Upper lobe of left lung (tissue), 6 donors: ENCODE measurements at regions not wholly inside any gene's neighbourhood (a gene's known extent, or its start where the extent isn't known, plus 50 kb on each side); places are given as distances from the start of the nearest gene placed in this dataset.

Experiments used
- ATAC-seq, 2 donors: fragments of 200-7000 bp; cut with Tn5 transposase; one replicate each; pipeline ENCODE4 v1.9.1; 2022; ENCODE audit warnings: mild to moderate bottlenecking in 2 of 2, moderate library complexity in 2 of 2; ENCODE audit not compliant: low FRiP score in 2 of 2
- DNase-seq, 2 donors: peaks; one replicate each; pipeline ENCODE4 v3.0.0-alpha.2; 2019 to 2020
- H3K27ac ChIP-seq, 4 donors: fragments of 200-600 bp; sonication (generic); one replicate each; pipeline ENCODE4 v1.5.1; 2016 to 2019
- H3K27me3 ChIP-seq, 4 donors: fragments of 200-600 bp; sonication (generic); one replicate each; pipeline ENCODE4 v1.5.1; 2017 to 2019
- H3K36me3 ChIP-seq, 4 donors: fragments of 200-600 bp; sonication (generic); one replicate each; pipeline ENCODE4 v1.5.1; 2016 to 2019
- H3K4me1 ChIP-seq, 4 donors: fragments of 200-600 bp; sonication (generic); one replicate each; pipeline ENCODE4 v1.5.1; 2018 to 2019
- H3K4me3 ChIP-seq, 4 donors: fragments of 200-600 bp; sonication (generic); one replicate each; pipeline ENCODE4 v1.5.1; 2017 to 2019; ENCODE audit warnings: mild to moderate bottlenecking in 2 of 4, moderate library complexity in 1 of 4
- H3K9me3 ChIP-seq, 4 donors: fragments of 200-600 bp; sonication (generic); one replicate each; pipeline ENCODE4 v1.5.1; 2018 to 2019
- CTCF ChIP-seq, 6 experiments: fragments of 450-650 bp in 4 of 6; fragments of 200-600 bp in 2 of 6; sonication (generic) in 2 of 6; IDR thresholded peaks; one replicate each; pipeline ENCODE4 v1.5.1; 2016 to 2019; ENCODE audit warnings: antibody characterized with exemption in 6 of 6
- EP300 ChIP-seq, 4 donors: sonication (generic); formaldehyde crosslinking; IDR thresholded peaks; one replicate each; pipeline ENCODE4 v1.5.1; 2017; ENCODE audit warnings: antibody characterized with exemption in 4 of 4, control low read depth in 2 of 4
- POLR2A ChIP-seq, 4 donors: fragments of 450-650 bp; IDR thresholded peaks; one replicate each; pipeline ENCODE4 v1.5.1; 2016 to 2017; ENCODE audit warnings: antibody characterized with exemption in 4 of 4, mild to moderate bottlenecking in 2 of 4
- POLR2AphosphoS5 ChIP-seq, 2 donors: sonication (generic); formaldehyde crosslinking; IDR thresholded peaks; one replicate each; pipeline ENCODE4 v1.5.1; 2017; ENCODE audit warnings: antibody characterized with exemption in 2 of 2
- WGBS, 2 donors: methylation state at CpG; one replicate each; pipeline ENCODE4 v1.1.5; 2017 to 2018; 5-methylcytosine and 5-hydroxymethylcytosine counted together
- donor health status: DM: no; HTN: no; CAD: no; lungs with moderate emphysema.
- donor health status: DM: no; HTN: yes; CAD: no; lungs with severe emphysema.

- Histone ChIP-seq H3K4me1 (peaks cover 0 to 6% (median 4%) of the 10 kb centered on the region in 4 donors), H3K27me3 (no peaks in the 10 kb centered on the region), H3K36me3 (no peaks in the 10 kb centered on the region), H3K4me3 (no peak overlapping the region), H3K9me3 (no peaks in the 10 kb centered on the region), H3K27ac (no peak overlapping the region)
- ATAC-seq (no peak), DNase-seq (no peak)
- TF ChIP-seq CTCF (IDR thresholded peaks at IDR 0.05) (no peak), POLR2A (IDR thresholded peaks at IDR 0.05) (no peak), POLR2AphosphoS5 (IDR thresholded peaks at IDR 0.05) (no peak), EP300 (IDR thresholded peaks at IDR 0.05) (no peak)
Measured at GRCh38 chr2:195606179-195606578, 50.8 kb upstream of the SLC39A10 start.

- Histone ChIP-seq H3K4me1 (peaks cover 0 to 8% (median 4%) of the 10 kb centered on the region in 4 donors), H3K27me3 (no peaks in the 10 kb centered on the region), H3K27ac (no peak overlapping the region), H3K36me3 (no peaks in the 10 kb centered on the region), H3K9me3 (no peaks in the 10 kb centered on the region), H3K4me3 (no peak overlapping the region)
- ATAC-seq (no peak), DNase-seq (no peak)
- no peak for TF ChIP-seq CTCF (IDR thresholded peaks at IDR 0.05)
- TF ChIP-seq POLR2AphosphoS5 (IDR thresholded peaks at IDR 0.05), result no peak
- TF ChIP-seq EP300 (IDR thresholded peaks at IDR 0.05), result no peak
- TF ChIP-seq POLR2A (IDR thresholded peaks at IDR 0.05), result no peak
- 80 to 87% methylated on average over 5 of the region's 5 CpGs for WGBS, 2 donors
Measured at GRCh38 chr2:195604706-195605105, 52.3 kb upstream of the SLC39A10 start.

- 85 to 86% methylated on average over 4 of the region's 4 CpGs for WGBS, 2 donors
- Histone ChIP-seq H3K9me3 (no peaks in the 10 kb centered on the region), H3K27ac (no peak overlapping the region), H3K4me3 (no peak overlapping the region), H3K27me3 (no peaks in the 10 kb centered on the region), H3K36me3 (no peaks in the 10 kb centered on the region), H3K4me1 (peaks cover 0 to 8% (median 4%) of the 10 kb centered on the region in 4 donors)
- DNase-seq (no peak), ATAC-seq (no peak)
- TF ChIP-seq EP300 (IDR thresholded peaks at IDR 0.05), result no peak
- no peak for TF ChIP-seq POLR2AphosphoS5 (IDR thresholded peaks at IDR 0.05)
- TF ChIP-seq CTCF (IDR thresholded peaks at IDR 0.05), result no peak
- no peak for TF ChIP-seq POLR2A (IDR thresholded peaks at IDR 0.05)
Measured at GRCh38 chr2:195603998-195604397, 53.0 kb upstream of the SLC39A10 start.

DNA sequence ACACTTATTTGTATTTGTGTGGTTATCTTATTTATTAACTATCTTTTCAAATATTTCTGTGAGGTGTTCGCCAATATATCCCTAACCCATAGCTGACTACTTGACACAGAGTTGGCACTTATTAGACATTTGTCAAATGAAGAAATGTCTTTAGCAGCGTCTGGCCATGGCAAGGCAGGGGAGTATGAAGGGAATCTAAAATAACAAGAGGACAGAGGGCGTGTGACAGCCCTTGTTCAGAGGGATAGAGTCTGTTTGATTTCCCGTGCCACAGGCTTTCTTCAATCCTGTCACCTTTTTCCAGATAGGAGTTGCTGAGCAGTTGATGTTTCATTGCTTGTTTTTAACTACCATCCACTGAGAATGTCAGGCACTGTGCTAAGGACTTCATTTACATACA lies 53.6 kb upstream of the SLC39A10 start:
- Histone ChIP-seq H3K4me3 (no peak overlapping the region), H3K9me3 (no peaks in the 10 kb centered on the region), H3K27me3 (no peaks in the 10 kb centered on the region), H3K27ac (no peak overlapping the region), H3K4me1 (peaks cover 0 to 8% (median 4%) of the 10 kb centered on the region in 4 donors), H3K36me3 (no peaks in the 10 kb centered on the region)
- 79 to 88% methylated on average over 4 of the region's 4 CpGs for WGBS, 2 donors
- no peak for ATAC-seq
- TF ChIP-seq POLR2AphosphoS5 (IDR thresholded peaks at IDR 0.05) (no peak), EP300 (IDR thresholded peaks at IDR 0.05) (no peak), POLR2A (IDR thresholded peaks at IDR 0.05) (no peak), CTCF (IDR thresholded peaks at IDR 0.05) (no peak)
- no peak for DNase-seq

DNA sequence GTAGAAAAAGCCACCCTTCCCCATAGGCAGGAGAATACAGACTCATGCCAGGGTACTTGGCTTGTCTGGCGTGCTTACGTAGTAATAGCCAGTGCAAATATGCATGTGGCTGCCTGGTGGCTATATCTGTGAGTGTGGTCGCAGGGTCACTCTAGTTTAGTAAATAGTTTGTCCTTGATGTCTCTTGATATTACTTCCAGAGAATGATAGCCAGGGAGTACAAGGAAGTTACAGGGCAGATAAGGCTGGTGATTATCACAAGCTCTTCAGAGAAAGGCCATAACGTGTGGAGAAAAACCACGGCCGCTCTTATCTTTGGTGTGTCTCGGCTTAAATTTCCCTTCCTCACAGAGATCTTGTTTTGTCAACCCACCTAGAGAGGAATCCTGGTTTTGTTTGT lies 54.3 kb upstream of the SLC39A10 start:
- Histone ChIP-seq H3K9me3 (no peaks in the 10 kb centered on the region), H3K27me3 (no peaks in the 10 kb centered on the region), H3K36me3 (no peaks in the 10 kb centered on the region), H3K4me1 (peaks cover 0 to 8% (median 4%) of the 10 kb centered on the region in 4 donors), H3K27ac (no peak overlapping the region), H3K4me3 (no peak overlapping the region)
- ATAC-seq, result no peak
- no peak for TF ChIP-seq POLR2AphosphoS5 (IDR thresholded peaks at IDR 0.05)
- 84 to 85% methylated on average over 7 of the region's 7 CpGs for WGBS, 2 donors
- no peak for DNase-seq
